ENCODE measurements at regions not wholly inside any gene's neighbourhood (a gene's known extent, or its start where the extent isn't known, plus 50 kb on each side); places are given as distances from the start of the nearest gene placed in this dataset.

GRCh38 chr5:85375525-85375924 is 990.8 kb upstream of the EDIL3 start:
- no peak for TF ChIP-seq CTCF (IDR thresholded peaks at IDR 0.05; ENCODE audit: poor library complexity, severe bottlenecking)
- no peak for TF ChIP-seq EZH2 (IDR thresholded peaks at IDR 0.05; ENCODE audit: borderline replicate concordance, insufficient read depth, low read length, poor library complexity, severe bottlenecking)
- TF ChIP-seq POLR2AphosphoS5 (IDR thresholded peaks at IDR 0.05) = no peak
- no peak for TF ChIP-seq EP300 (conservative IDR thresholded peaks at IDR 0.05; ENCODE audit: poor library complexity, severe bottlenecking)
- TF ChIP-seq RAD21 (conservative IDR thresholded peaks at IDR 0.05) = no peak
- no peak for TF ChIP-seq SMC3 (conservative IDR thresholded peaks at IDR 0.05; ENCODE audit: poor library complexity)
- no peak for TF ChIP-seq REST (IDR thresholded peaks at IDR 0.05; ENCODE audit: borderline replicate concordance)

Measured in neural cell (in vitro differentiated cells).